ENCODE measurements at regions not wholly inside any gene's neighbourhood (a gene's known extent, or its start where the extent isn't known, plus 50 kb on each side); places are given as distances from the start of the nearest gene placed in this dataset.

DNA sequence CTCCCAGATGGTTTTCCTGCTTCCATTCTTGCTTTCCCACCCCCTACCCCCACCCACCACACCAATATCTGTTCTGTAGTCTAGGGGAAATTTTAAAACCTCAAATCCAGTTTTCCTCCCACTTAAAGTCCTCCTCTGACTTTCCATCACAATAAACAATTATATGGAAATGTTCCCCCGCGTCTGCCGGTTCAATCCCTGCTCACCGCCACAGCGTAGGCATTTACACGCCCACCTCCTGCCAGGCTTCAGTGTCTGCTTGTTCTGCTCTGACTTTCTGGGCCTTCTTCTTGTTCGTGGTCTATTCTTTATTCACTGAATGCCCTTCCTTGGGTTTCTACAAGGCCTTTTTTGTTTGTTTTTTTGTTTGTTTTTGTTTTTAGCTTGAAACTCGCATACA is 633.0 kb upstream of the MKI67 start:
- DNase-seq: no peak
- H3K27me3 Mint-ChIP-seq: no peaks in the 10 kb centered on the region
- no peaks in the 10 kb centered on the region for H3K9me3 Mint-ChIP-seq
- ChIA-PET CTCF (interaction anchor here (1.1 kb wide), 1 partner anchor 10 kb away, joined by 3 read pairs; no protein-coding TSS in a partner anchor), POLR2A (no interaction called here)
- H3K4me3 Mint-ChIP-seq: no peak overlapping the region
- no peaks in the 10 kb centered on the region for H3K4me1 Mint-ChIP-seq
- no peaks in the 10 kb centered on the region for H3K36me3 Mint-ChIP-seq (ENCODE audit: low read depth)
- H3K27ac Mint-ChIP-seq: no peak overlapping the region

DNA sequence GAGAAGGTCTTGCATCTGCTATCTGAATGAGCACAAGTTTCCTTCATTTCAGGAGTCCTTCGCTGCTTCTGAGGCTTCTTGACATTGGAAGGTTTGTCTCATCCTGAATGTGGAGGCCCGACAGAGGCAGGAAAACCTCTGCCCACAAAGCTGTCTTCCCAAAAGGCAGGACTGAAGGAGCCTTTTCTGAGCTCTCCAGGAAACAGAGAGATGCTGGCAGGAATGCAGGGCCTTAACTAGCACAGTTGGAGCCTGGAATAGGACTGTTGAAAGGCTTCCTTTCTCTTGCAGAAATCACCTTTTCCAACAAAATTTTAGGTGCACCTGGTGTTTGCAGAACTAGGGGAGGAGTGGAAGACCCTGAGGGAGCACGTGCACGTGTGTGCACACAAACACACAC is 637.4 kb upstream of the MKI67 start:
- Mint-ChIP-seq H3K36me3 (ENCODE audit: low read depth) (no peaks in the 10 kb centered on the region), H3K27me3 (no peaks in the 10 kb centered on the region), H3K4me1 (no peaks in the 10 kb centered on the region), H3K4me3 (no peak overlapping the region), H3K27ac (no peak overlapping the region), H3K9me3 (no peaks in the 10 kb centered on the region)
- ChIA-PET CTCF (no interaction called here), POLR2A (no interaction called here)
- no peak for DNase-seq

DNA sequence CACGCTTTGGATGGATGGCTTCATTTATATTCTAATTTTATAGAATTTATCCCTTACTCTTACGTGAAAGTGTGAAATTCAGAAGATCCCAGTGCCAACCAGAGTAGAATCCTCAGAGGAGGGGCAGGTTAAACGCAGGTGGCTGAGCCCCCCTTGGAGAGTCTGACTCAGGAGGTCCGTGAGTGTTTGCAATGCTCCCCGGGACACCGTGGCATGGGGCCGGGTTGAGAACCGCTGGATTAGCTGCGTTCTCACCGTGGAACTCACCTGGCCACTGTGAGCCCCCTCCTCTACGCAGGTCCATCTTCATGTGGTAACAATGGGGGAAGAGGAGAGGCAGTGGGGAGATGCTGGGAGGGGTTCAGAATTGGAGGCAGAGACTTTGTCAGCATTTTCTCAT is 638.0 kb upstream of the MKI67 start:
- ChIA-PET CTCF (no interaction called here), POLR2A (no interaction called here)
- Mint-ChIP-seq H3K36me3 (ENCODE audit: low read depth) (no peaks in the 10 kb centered on the region), H3K4me3 (no peak overlapping the region), H3K27ac (no peak overlapping the region), H3K9me3 (no peaks in the 10 kb centered on the region), H3K4me1 (no peaks in the 10 kb centered on the region), H3K27me3 (no peaks in the 10 kb centered on the region)
- DNase-seq: no peak

GRCh38 chr10:128766915-128767314 is 640.7 kb upstream of the MKI67 start:
- H3K4me1 Mint-ChIP-seq: no peaks in the 10 kb centered on the region
- H3K27me3 Mint-ChIP-seq: no peaks in the 10 kb centered on the region
- no peak for DNase-seq
- POLR2A ChIA-PET: no interaction called here
- H3K4me3 Mint-ChIP-seq: no peak overlapping the region
- no peak overlapping the region for H3K27ac Mint-ChIP-seq
- H3K36me3 Mint-ChIP-seq (ENCODE audit: low read depth): no peaks in the 10 kb centered on the region
- no peaks in the 10 kb centered on the region for H3K9me3 Mint-ChIP-seq
- CTCF ChIA-PET: no interaction called here

- H3K4me3 Mint-ChIP-seq: no peak overlapping the region
- ChIA-PET POLR2A (no interaction called here), CTCF (no interaction called here)
- no peaks in the 10 kb centered on the region for H3K27me3 Mint-ChIP-seq
- H3K4me1 Mint-ChIP-seq: no peaks in the 10 kb centered on the region
- H3K36me3 Mint-ChIP-seq (ENCODE audit: low read depth): no peaks in the 10 kb centered on the region
- H3K9me3 Mint-ChIP-seq: no peaks in the 10 kb centered on the region
- no peak overlapping the region for H3K27ac Mint-ChIP-seq
- DNase-seq: no peak
These were observed 648.8 kb upstream of the MKI67 start for GRCh38 chr10:128774979-128775378.

DNA sequence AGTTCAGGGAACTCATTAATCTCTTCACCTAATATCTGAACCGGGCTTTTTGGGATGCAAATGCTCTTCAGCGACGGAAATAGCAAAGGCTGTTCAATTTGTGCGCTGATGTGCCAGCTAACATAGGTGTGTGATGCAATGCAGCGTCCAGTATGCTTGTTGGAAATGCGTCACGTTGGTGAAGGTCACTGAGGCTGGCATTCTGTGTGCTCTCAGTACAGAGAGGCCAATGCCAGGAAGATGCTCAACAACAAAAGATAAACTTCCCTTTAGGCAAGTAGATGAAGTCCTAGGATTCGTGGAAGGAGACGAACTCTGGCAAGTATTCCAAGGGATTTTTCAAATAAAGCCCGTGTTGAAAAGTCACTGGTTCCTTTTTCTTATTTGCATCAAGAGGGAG is 649.5 kb upstream of the MKI67 start:
- Mint-ChIP-seq H3K4me3 (no peak overlapping the region), H3K9me3 (no peaks in the 10 kb centered on the region), H3K36me3 (ENCODE audit: low read depth) (no peaks in the 10 kb centered on the region), H3K4me1 (no peaks in the 10 kb centered on the region), H3K27me3 (no peaks in the 10 kb centered on the region), H3K27ac (no peak overlapping the region)
- ChIA-PET CTCF (no interaction called here), POLR2A (no interaction called here)
- no peak for DNase-seq

DNA sequence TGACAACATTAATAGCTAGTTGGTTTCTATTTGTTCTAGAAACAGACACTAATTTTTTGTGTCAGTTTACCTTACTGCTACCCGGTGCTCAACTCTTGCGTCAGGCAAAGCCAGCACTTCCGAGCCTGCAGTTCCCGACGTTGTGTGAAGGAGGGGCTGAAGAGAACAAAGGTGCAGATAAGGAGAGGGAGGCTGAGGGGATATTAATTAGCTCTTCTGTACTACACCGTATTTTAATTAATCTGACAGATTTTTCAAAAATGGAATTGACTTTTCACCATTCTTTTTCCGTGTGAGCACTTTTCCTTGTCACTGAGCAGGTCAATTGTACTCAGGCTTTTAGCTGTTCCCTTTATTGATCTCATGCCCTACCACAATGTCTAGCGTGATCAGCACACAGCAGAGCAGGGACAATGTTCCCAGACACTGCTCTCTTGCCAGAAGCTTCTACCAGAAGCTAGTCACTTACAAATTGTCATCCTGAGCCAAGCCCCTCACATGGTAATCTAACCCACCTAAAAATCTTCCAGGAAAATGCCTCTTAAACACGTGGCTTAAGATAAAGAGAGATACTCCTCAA is 650.5 kb upstream of the MKI67 start:
- Mint-ChIP-seq H3K27ac (no peak overlapping the region), H3K36me3 (ENCODE audit: low read depth) (no peaks in the 10 kb centered on the region), H3K9me3 (no peaks in the 10 kb centered on the region), H3K4me3 (no peak overlapping the region), H3K4me1 (no peaks in the 10 kb centered on the region), H3K27me3 (no peaks in the 10 kb centered on the region)
- CTCF ChIA-PET: no interaction called here
- POLR2A ChIA-PET: no interaction called here
- DNase-seq: no peak

GRCh38 chr10:128777342-128777741 is 651.1 kb upstream of the MKI67 start:
- no peaks in the 10 kb centered on the region for H3K4me1 Mint-ChIP-seq
- H3K9me3 Mint-ChIP-seq: no peaks in the 10 kb centered on the region
- CTCF ChIA-PET: no interaction called here
- H3K4me3 Mint-ChIP-seq: no peak overlapping the region
- H3K36me3 Mint-ChIP-seq (ENCODE audit: low read depth): no peaks in the 10 kb centered on the region
- DNase-seq: no peak
- H3K27ac Mint-ChIP-seq: no peak overlapping the region
- H3K27me3 Mint-ChIP-seq: no peaks in the 10 kb centered on the region
- POLR2A ChIA-PET: no interaction called here

DNA sequence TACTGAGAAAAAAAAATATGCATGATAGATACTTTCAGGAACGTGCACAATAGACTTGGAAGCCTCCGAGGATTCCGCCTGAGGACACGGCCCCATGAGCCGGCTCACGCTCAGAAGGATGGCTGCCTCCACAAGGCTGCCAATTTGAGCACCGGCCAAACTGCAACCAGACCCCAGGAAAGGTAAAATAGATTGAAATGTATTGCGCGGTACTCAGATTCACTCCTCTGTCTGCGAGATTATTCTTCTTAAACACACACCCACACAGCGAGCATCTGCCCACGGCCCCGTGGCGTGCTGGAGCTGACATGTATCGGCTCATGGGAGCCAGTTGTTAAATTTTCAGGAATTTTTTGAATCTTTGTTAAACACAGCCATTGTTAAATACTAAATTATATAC is 653.2 kb upstream of the MKI67 start:
- H3K4me1 Mint-ChIP-seq: no peaks in the 10 kb centered on the region
- CTCF ChIA-PET: no interaction called here
- no peak for DNase-seq
- H3K36me3 Mint-ChIP-seq (ENCODE audit: low read depth): no peaks in the 10 kb centered on the region
- H3K9me3 Mint-ChIP-seq: no peaks in the 10 kb centered on the region
- no peaks in the 10 kb centered on the region for H3K27me3 Mint-ChIP-seq
- POLR2A ChIA-PET: no interaction called here
- H3K27ac Mint-ChIP-seq: no peak overlapping the region
- no peak overlapping the region for H3K4me3 Mint-ChIP-seq

- H3K4me3 Mint-ChIP-seq: no peak overlapping the region
- H3K36me3 Mint-ChIP-seq (ENCODE audit: low read depth): no peaks in the 10 kb centered on the region
- H3K9me3 Mint-ChIP-seq: no peaks in the 10 kb centered on the region
- POLR2A ChIA-PET: no interaction called here
- no peak overlapping the region for H3K27ac Mint-ChIP-seq
- DNase-seq: no peak
- H3K27me3 Mint-ChIP-seq: no peaks in the 10 kb centered on the region
- CTCF ChIA-PET: no interaction called here
- H3K4me1 Mint-ChIP-seq: no peaks in the 10 kb centered on the region
These were observed 654.0 kb upstream of the MKI67 start for GRCh38 chr10:128780156-128780761.

- Mint-ChIP-seq H3K27ac (no peak overlapping the region), H3K36me3 (ENCODE audit: low read depth) (no peaks in the 10 kb centered on the region), H3K9me3 (no peaks in the 10 kb centered on the region), H3K4me3 (no peak overlapping the region), H3K4me1 (no peaks in the 10 kb centered on the region), H3K27me3 (no peaks in the 10 kb centered on the region)
- ChIA-PET CTCF (no interaction called here), POLR2A (no interaction called here)
- DNase-seq: no peak
These were observed 655.4 kb upstream of the MKI67 start for GRCh38 chr10:128781637-128782036.

DNA sequence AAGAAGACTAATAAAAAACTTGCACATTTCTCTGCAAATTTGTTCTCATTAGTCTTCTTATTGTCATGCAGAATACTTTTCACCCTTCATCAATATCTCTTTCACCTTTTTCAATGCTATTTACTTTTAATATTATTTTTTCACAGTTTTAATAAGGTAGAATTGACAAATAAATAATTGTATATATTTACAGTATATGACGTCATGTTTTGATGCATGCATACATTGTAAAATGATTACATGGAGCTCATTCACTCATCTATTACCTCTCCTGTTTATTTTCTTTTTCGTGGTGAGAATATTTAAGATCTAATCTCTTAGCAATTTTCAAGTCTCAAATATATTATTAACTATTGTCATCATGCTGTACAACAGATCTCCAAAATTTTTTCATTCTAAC is 658.2 kb upstream of the MKI67 start:
- DNase-seq: no peak
- Mint-ChIP-seq H3K4me3 (no peak overlapping the region), H3K36me3 (ENCODE audit: low read depth) (no peaks in the 10 kb centered on the region), H3K4me1 (no peaks in the 10 kb centered on the region), H3K9me3 (no peaks in the 10 kb centered on the region), H3K27me3 (no peaks in the 10 kb centered on the region), H3K27ac (no peak overlapping the region)
- ChIA-PET POLR2A (no interaction called here), CTCF (no interaction called here)

DNA sequence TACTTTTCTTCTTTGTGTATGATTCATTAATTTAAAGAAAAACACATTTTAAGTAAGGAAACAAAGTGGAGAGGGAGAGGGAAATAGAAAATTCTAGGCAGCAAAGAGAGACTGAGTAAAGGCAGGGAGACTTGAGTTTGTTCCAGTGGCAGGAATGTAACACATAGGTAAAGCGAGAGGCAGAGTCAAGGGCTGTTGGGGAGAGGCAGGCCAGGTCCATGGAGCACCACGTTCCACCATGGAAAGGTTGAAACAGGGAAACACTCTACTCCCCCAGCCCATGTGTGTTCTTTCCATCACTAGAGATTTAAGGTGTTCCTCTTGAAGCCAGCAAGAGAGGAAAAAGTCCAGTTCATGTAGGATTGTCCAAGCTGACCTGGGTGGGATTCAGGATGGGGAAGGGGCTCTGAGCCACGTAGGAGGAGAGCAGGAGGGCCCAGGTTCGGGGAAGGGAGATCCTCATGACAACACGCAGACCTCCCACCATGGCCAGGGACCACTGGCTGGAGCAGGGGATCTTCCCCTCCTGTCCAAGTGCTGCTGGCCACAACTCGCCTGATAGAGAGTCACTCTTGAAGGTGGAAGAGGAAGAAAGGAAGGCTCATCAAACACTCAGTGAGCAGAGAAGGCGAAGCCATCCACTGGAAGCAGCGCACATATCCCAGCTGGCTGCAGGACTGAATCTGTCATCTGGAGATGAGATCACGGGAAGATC is 666.4 kb upstream of the MKI67 start:
- CTCF ChIA-PET: no interaction called here
- Mint-ChIP-seq H3K27ac (no peak overlapping the region), H3K9me3 (peaks cover under 1% of the 10 kb centered on the region), H3K4me1 (no peaks in the 10 kb centered on the region), H3K27me3 (no peaks in the 10 kb centered on the region), H3K4me3 (no peak overlapping the region), H3K36me3 (ENCODE audit: low read depth) (no peaks in the 10 kb centered on the region)
- POLR2A ChIA-PET: no interaction called here
- DNase-seq: no peak
